Keratinocyte (primary cell): ENCODE measurements at regions not wholly inside any gene's neighbourhood (a gene's known extent, or its start where the extent isn't known, plus 50 kb on each side); places are given as distances from the start of the nearest gene placed in this dataset.

Experiments used
- DNase-seq: peaks from one replicate; pipeline ENCODE4 v3.0.0-alpha.2; 2011; ENCODE audit warnings: low read depth, missing footprints, low spot score
- FAIRE-seq: peaks from 2 replicates; lab custom pipeline; 2011; peaks lifted over from hg19 to GRCh38; lab: Jason Lieb, UNC
- H2AFZ ChIP-seq: 2 replicates; pipeline ENCODE4 v1.6.0; 2012; ENCODE audit warnings: low read length, control low read depth, inconsistent platforms; ENCODE audit not compliant: control insufficient read depth
- H3K27ac ChIP-seq: 2 replicates; pipeline ENCODE4 v1.5.1; 2011; ENCODE audit warnings: low read length; ENCODE audit not compliant: control insufficient read depth, insufficient read depth
- H3K27me3 ChIP-seq: 3 replicates; pipeline ENCODE4 v1.6.0; 2011; ENCODE audit warnings: low read length; ENCODE audit not compliant: control insufficient read depth, insufficient read depth; ENCODE audit errors: extremely low read depth
- H3K36me3 ChIP-seq, 2 experiments: 2 replicates in 1 of 2; 3 replicates in 1 of 2; pipeline ENCODE4 v1.5.1; 2011; ENCODE audit warnings: low read length in 2 of 2, mild to moderate bottlenecking in 1 of 2; ENCODE audit not compliant: control insufficient read depth in 2 of 2, insufficient read depth in 2 of 2; ENCODE audit errors: extremely low read depth in 1 of 2
- H3K4me1 ChIP-seq: 3 replicates; pipeline ENCODE4 v1.5.1; 2011; ENCODE audit warnings: low read length; ENCODE audit not compliant: control insufficient read depth, insufficient read depth; ENCODE audit errors: extremely low read depth
- H3K4me2 ChIP-seq: 3 replicates; pipeline ENCODE4 v1.6.0; 2011; ENCODE audit warnings: low read depth, low read length; ENCODE audit not compliant: control insufficient read depth, insufficient read depth; ENCODE audit errors: extremely low read depth
- H3K4me3 ChIP-seq, 3 experiments: fragments of 200-600 bp in 1 of 3; sonication (generic) in 1 of 3; 2 replicates in 2 of 3; 3 replicates in 1 of 3; pipeline ENCODE4 v1.5.1; 2011 to 2016; ENCODE audit warnings: low read length in 3 of 3, mild to moderate bottlenecking in 3 of 3, control low read depth in 2 of 3, inconsistent platforms in 1 of 3, low read depth in 1 of 3, mixed read lengths in 1 of 3, mixed run types in 1 of 3, moderate library complexity in 1 of 3; ENCODE audit not compliant: control insufficient read depth in 2 of 3, insufficient read depth in 2 of 3; ENCODE audit errors: extremely low read depth in 1 of 3
- H3K79me2 ChIP-seq: 2 replicates; pipeline ENCODE4 v1.6.0; 2012; ENCODE audit warnings: low read length; ENCODE audit not compliant: control insufficient read depth, insufficient read depth
- H3K9ac ChIP-seq: 3 replicates; pipeline ENCODE4 v1.6.0; 2011; ENCODE audit warnings: low read length; ENCODE audit not compliant: control insufficient read depth, insufficient read depth; ENCODE audit errors: extremely low read depth
- H3K9me1 ChIP-seq: 3 replicates; pipeline ENCODE4 v1.6.0; 2011; ENCODE audit warnings: low read length; ENCODE audit not compliant: control insufficient read depth, insufficient read depth; ENCODE audit errors: extremely low read depth
- H3K9me3 ChIP-seq: 2 replicates; pipeline ENCODE4 v1.5.1; 2012; ENCODE audit warnings: low read depth, low read length; ENCODE audit not compliant: control insufficient read depth
- H4K20me1 ChIP-seq: 3 replicates; pipeline ENCODE4 v1.6.0; 2011; ENCODE audit warnings: low read length; ENCODE audit not compliant: control insufficient read depth, insufficient read depth; ENCODE audit errors: extremely low read depth
- CTCF ChIP-seq, 3 experiments: IDR thresholded peaks in 1 of 3; conservative IDR thresholded peaks in 1 of 3; optimal IDR thresholded peaks in 1 of 3; 2 replicates in 2 of 3; 3 replicates in 1 of 3; pipeline versions ENCODE3 to v1.5.1; 2011; ENCODE audit warnings: low read length in 3 of 3, mild to moderate bottlenecking in 3 of 3, moderate library complexity in 2 of 3, control low read depth in 1 of 3, inconsistent platforms in 1 of 3; ENCODE audit not compliant: insufficient read depth in 2 of 3; ENCODE audit errors: extremely low read depth in 1 of 3
- EZH2 ChIP-seq: IDR thresholded peaks from one replicate; pipeline ENCODE4 v1.6.1; 2012; ENCODE audit warnings: inconsistent platforms, mild to moderate bottlenecking, low read length, moderate library complexity
- dilution Hi-C: fragments of 300-500 bp; cut with MboI; formaldehyde crosslinking; loops from one replicate; pipeline ENCODE4 v1.7.0; 2020; ENCODE audit warnings: low sequenced_read_pairs; ENCODE audit not compliant: extremely low pct_ligation_motif_present

GRCh38 chr14:86989285-86989684, 1003.7 kb downstream of the GALC start:
- H3K36me3 ChIP-seq, result no peaks in the 10 kb centered on the region
- H3K9ac ChIP-seq, result no peak overlapping the region
- no peaks in the 10 kb centered on the region for H3K27me3 ChIP-seq
- dilution Hi-C loops, result no loop called here
- no peak overlapping the region for H3K27ac ChIP-seq
- H4K20me1 ChIP-seq, result no peaks in the 10 kb centered on the region
- no peak overlapping the region for H3K4me2 ChIP-seq
- no peaks in the 10 kb centered on the region for H3K9me1 ChIP-seq
- no peaks in the 10 kb centered on the region for H3K4me1 ChIP-seq
- no peak overlapping the region for H2AFZ ChIP-seq
- no peak for FAIRE-seq
- H3K4me3 ChIP-seq, result no peak overlapping the region
- no peak for TF ChIP-seq CTCF (optimal IDR thresholded peaks at IDR 0.05 in 1 of 3, IDR thresholded peaks at IDR 0.05 in 1 of 3, conservative IDR thresholded peaks at IDR 0.05 in 1 of 3; ENCODE audit: extremely low read depth in 1 of 3, insufficient read depth in 2 of 3, low read length in 3 of 3)
- no peak for TF ChIP-seq EZH2
- no peaks in the 10 kb centered on the region for H3K9me3 ChIP-seq
- DNase-seq, result no peak
- no peaks in the 10 kb centered on the region for H3K79me2 ChIP-seq

- Histone ChIP-seq H3K27me3 (no peaks in the 10 kb centered on the region), H3K9me1 (no peaks in the 10 kb centered on the region), H3K4me2 (no peak overlapping the region), H3K9me3 (no peaks in the 10 kb centered on the region), H4K20me1 (no peaks in the 10 kb centered on the region), H3K27ac (no peak overlapping the region), H3K4me1 (no peaks in the 10 kb centered on the region), H3K36me3 (no peaks in the 10 kb centered on the region), H3K4me3 (no peak overlapping the region), H3K9ac (no peak overlapping the region), H2AFZ (no peak overlapping the region), H3K79me2 (no peaks in the 10 kb centered on the region)
- dilution Hi-C loops, result no loop called here
- FAIRE-seq (no peak), DNase-seq (no peak)
- TF ChIP-seq EZH2 (no peak), CTCF (optimal IDR thresholded peaks at IDR 0.05 in 1 of 3, IDR thresholded peaks at IDR 0.05 in 1 of 3, conservative IDR thresholded peaks at IDR 0.05 in 1 of 3; ENCODE audit: extremely low read depth in 1 of 3, insufficient read depth in 2 of 3, low read length in 3 of 3) (no peak)
Observed at GRCh38 chr14:86987966-86988365, 1005.0 kb downstream of the GALC start.
